ENCODE measurements at regions not wholly inside any gene's neighbourhood (a gene's known extent, or its start where the extent isn't known, plus 50 kb on each side); places are given as distances from the start of the nearest gene placed in this dataset.

DNA sequence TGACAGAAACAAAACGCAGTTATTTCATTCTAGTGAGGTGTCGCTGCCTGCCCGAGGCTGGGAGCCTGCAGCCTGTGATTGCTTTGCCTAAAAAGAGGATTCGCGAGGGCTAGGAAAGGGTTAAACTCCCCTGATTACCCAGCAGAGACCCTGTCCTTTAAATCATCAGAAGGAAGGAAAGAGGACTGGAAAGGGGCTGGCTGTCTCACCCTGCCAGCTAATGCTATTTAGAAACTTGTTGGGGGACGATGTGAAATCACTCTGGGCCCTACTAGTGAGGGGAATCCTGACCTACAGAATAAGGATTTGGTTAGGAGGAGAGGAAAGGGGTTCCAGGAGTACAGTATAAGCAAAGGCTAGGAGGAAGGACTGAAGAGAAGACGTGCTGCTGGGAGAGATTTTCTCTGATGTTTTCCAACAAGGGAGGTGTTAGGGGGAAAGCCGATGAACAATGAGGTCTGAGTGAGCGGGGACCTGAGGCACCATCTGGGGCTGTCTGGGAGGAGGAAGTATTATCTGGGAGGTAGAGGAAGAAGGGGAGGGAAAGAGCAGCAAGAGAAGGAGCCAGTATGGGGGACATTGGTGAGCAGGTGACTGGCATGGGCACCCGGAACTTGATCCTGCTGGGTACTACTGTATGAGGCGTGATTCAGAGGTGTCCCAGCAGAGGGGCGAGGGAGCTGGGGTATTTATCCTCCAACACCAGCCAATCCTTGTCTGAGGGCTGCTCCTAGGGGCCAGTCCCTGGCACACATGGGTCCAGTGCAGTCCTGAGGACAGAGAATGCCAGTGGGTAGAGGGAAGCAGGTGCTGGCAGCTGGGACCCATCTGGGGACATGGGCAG, 55.7 kb upstream of the PTPRS start:
- TF ChIP-seq, protein P1, sequence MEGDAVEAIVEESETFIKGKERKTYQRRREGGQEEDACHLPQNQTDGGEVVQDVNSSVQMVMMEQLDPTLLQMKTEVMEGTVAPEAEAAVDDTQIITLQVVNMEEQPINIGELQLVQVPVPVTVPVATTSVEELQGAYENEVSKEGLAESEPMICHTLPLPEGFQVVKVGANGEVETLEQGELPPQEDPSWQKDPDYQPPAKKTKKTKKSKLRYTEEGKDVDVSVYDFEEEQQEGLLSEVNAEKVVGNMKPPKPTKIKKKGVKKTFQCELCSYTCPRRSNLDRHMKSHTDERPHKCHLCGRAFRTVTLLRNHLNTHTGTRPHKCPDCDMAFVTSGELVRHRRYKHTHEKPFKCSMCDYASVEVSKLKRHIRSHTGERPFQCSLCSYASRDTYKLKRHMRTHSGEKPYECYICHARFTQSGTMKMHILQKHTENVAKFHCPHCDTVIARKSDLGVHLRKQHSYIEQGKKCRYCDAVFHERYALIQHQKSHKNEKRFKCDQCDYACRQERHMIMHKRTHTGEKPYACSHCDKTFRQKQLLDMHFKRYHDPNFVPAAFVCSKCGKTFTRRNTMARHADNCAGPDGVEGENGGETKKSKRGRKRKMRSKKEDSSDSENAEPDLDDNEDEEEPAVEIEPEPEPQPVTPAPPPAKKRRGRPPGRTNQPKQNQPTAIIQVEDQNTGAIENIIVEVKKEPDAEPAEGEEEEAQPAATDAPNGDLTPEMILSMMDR (IDR thresholded peaks at IDR 0.05) = no peak
- TF ChIP-seq EP300 (IDR thresholded peaks at IDR 0.05) = no peak
